AG10803 (cell line): ENCODE measurements at regions not wholly inside any gene's neighbourhood (a gene's known extent, or its start where the extent isn't known, plus 50 kb on each side); places are given as distances from the start of the nearest gene placed in this dataset.

Experiments used
- DNase-seq: peaks from one replicate; pipeline ENCODE4 v3.0.0; 2010; ENCODE audit warnings: low read depth
- H3K4me3 ChIP-seq: 2 replicates; pipeline ENCODE4 v1.5.1; 2011; ENCODE audit warnings: mild to moderate bottlenecking, low read length, control low read depth
- TF ChIP-seq, protein P1 (sequence below): conservative IDR thresholded peaks from 2 replicates; pipeline ENCODE4 v1.5.1; 2011; ENCODE audit warnings: mild to moderate bottlenecking, low read length, control low read depth, inconsistent platforms

- H3K4me3 ChIP-seq, result no peak overlapping the region
- TF ChIP-seq, protein P1, sequence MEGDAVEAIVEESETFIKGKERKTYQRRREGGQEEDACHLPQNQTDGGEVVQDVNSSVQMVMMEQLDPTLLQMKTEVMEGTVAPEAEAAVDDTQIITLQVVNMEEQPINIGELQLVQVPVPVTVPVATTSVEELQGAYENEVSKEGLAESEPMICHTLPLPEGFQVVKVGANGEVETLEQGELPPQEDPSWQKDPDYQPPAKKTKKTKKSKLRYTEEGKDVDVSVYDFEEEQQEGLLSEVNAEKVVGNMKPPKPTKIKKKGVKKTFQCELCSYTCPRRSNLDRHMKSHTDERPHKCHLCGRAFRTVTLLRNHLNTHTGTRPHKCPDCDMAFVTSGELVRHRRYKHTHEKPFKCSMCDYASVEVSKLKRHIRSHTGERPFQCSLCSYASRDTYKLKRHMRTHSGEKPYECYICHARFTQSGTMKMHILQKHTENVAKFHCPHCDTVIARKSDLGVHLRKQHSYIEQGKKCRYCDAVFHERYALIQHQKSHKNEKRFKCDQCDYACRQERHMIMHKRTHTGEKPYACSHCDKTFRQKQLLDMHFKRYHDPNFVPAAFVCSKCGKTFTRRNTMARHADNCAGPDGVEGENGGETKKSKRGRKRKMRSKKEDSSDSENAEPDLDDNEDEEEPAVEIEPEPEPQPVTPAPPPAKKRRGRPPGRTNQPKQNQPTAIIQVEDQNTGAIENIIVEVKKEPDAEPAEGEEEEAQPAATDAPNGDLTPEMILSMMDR, result no peak
- no peak for DNase-seq
Observed at GRCh38 chr3:196131921-196132320, 50.0 kb upstream of the TFRC start.
